NCI-H146 treated with DMSO at 0.1 percent for 48 hours (cell line): ENCODE measurements at regions not wholly inside any gene's neighbourhood (a gene's known extent, or its start where the extent isn't known, plus 50 kb on each side); places are given as distances from the start of the nearest gene placed in this dataset.
"Not testable (repeated sequence)": the region's sequence is repeated elsewhere in the genome, so short reads cannot be mapped to it uniquely, and the experiment has no call there.

ENCODE experiments used
- DNase-seq: peaks from one replicate; lab custom pipeline; 2025; ENCODE audit not compliant: unreplicated experiment; lab: John Stamatoyannopoulos, UW

GRCh38 chr12:73902260-73902659, 635.4 kb upstream of the ATXN7L3B start:
- DNase-seq, result no peak

- no peak for DNase-seq
Measured at GRCh38 chr12:73906757-73907156, 630.9 kb upstream of the ATXN7L3B start.

- DNase-seq, result peak; percentile 36
Measured at GRCh38 chr12:73935817-73936216, 601.8 kb upstream of the ATXN7L3B start.

- DNase-seq, result no peak
Measured at GRCh38 chr12:73947326-73948026, 590.2 kb upstream of the ATXN7L3B start.

- no peak for DNase-seq
Measured at GRCh38 chr12:73950507-73950906, 587.1 kb upstream of the ATXN7L3B start.

GRCh38 chr12:73951956-73952703, 585.5 kb upstream of the ATXN7L3B start:
- DNase-seq, result no peak

GRCh38 chr12:73964641-73965040, 573.0 kb upstream of the ATXN7L3B start:
- no peak for DNase-seq

- no peak for DNase-seq
Measured at GRCh38 chr12:73973486-73973885, 564.1 kb upstream of the ATXN7L3B start.

- no peak for DNase-seq
Measured at GRCh38 chr12:73984552-73984951, 553.1 kb upstream of the ATXN7L3B start.

- DNase-seq, result no peak
Measured at GRCh38 chr12:73991138-73991537, 546.5 kb upstream of the ATXN7L3B start.

GRCh38 chr12:73998894-73999293, 538.7 kb upstream of the ATXN7L3B start:
- DNase-seq, result no peak

- DNase-seq, result no peak
Measured at GRCh38 chr12:74015118-74015517, 522.5 kb upstream of the ATXN7L3B start.

GRCh38 chr12:74016324-74016723, 521.3 kb upstream of the ATXN7L3B start:
- DNase-seq, result not testable (repeated sequence)

- DNase-seq, result no peak
Measured at GRCh38 chr12:74018849-74019248, 518.8 kb upstream of the ATXN7L3B start.

- no peak for DNase-seq
Measured at GRCh38 chr12:74021937-74022336, 515.7 kb upstream of the ATXN7L3B start.

GRCh38 chr12:74031045-74031444, 506.6 kb upstream of the ATXN7L3B start:
- no peak for DNase-seq

- no peak for DNase-seq
Measured at GRCh38 chr12:74033531-74033930, 504.1 kb upstream of the ATXN7L3B start.

- DNase-seq, result not testable (repeated sequence)
Measured at GRCh38 chr12:74039138-74039537, 498.5 kb upstream of the ATXN7L3B start.

GRCh38 chr12:74043343-74043742, 494.3 kb upstream of the ATXN7L3B start:
- DNase-seq, result no peak

- DNase-seq, result no peak
Measured at GRCh38 chr12:74049348-74049747, 488.3 kb upstream of the ATXN7L3B start.

- no peak for DNase-seq
Measured at GRCh38 chr12:74051848-74052247, 485.8 kb upstream of the ATXN7L3B start.

- no peak for DNase-seq
Measured at GRCh38 chr12:74066476-74066875, 471.2 kb upstream of the ATXN7L3B start.

GRCh38 chr12:74071182-74071581, 466.5 kb upstream of the ATXN7L3B start:
- no peak for DNase-seq
